ENCODE measurements at regions not wholly inside any gene's neighbourhood (a gene's known extent, or its start where the extent isn't known, plus 50 kb on each side); places are given as distances from the start of the nearest gene placed in this dataset.

DNA sequence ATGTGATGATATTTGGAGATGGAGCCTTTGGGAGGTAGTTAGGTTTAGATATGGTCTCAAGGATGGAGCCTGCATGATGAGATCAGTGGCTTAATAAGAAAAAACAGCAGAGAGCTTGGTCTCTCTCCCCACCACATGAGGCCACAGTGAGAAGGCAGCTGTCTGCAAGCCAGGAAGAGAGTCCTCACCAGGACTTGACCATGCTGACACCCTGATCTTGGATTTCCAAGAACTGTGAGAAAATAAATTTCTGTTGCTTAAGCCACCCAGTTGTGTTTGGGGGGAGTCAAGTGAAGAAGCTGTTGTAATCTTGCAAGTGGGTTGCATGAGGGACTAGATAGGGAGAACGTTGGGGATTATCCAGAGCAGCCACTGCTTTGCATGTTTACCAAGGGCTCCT lies 62.3 kb upstream of the TNFAIP8L3 start:
- H3K4me1 ChIP-seq (ENCODE audit: insufficient read depth, low read length): no peaks in the 10 kb centered on the region; the same call in 1 of the 2 replicates
- no peaks in the 10 kb centered on the region for H3K27me3 ChIP-seq (ENCODE audit: low read length)
- no peak overlapping the region for H3K27ac ChIP-seq (ENCODE audit: low read length)
- no peak overlapping the region for H3K4me3 ChIP-seq (ENCODE audit: low read length)
- no peak overlapping the region for H2AFZ ChIP-seq (ENCODE audit: low read length)
- POLR2A ChIA-PET (ENCODE audit: unreplicated experiment): no interaction called here
- no peaks in the 10 kb centered on the region for H3F3A ChIP-seq (ENCODE audit: low read length, unreplicated experiment)
- no peaks in the 10 kb centered on the region for H3K9me2 ChIP-seq (replicated peaks; ENCODE audit: low read length)
- DNase-seq (no peak), ATAC-seq (no peak)
- H3K79me2 ChIP-seq (ENCODE audit: low read length): no peaks in the 10 kb centered on the region
- no peaks in the 10 kb centered on the region for H4K20me1 ChIP-seq (ENCODE audit: low read length)
- H3K9me3 ChIP-seq (ENCODE audit: low read length): no peaks in the 10 kb centered on the region
- intact Hi-C loops (cut with micrococcal nuclease): no loop called here
- H3K9ac ChIP-seq (ENCODE audit: low read length): no peak overlapping the region
- CTCF ChIA-PET: no interaction called here
- no peaks in the 10 kb centered on the region for H3K36me3 ChIP-seq (ENCODE audit: low read depth, low read length)
- no TSS peak for BruUV-seq (replicated peaks)
- TF ChIP-seq, protein P1, sequence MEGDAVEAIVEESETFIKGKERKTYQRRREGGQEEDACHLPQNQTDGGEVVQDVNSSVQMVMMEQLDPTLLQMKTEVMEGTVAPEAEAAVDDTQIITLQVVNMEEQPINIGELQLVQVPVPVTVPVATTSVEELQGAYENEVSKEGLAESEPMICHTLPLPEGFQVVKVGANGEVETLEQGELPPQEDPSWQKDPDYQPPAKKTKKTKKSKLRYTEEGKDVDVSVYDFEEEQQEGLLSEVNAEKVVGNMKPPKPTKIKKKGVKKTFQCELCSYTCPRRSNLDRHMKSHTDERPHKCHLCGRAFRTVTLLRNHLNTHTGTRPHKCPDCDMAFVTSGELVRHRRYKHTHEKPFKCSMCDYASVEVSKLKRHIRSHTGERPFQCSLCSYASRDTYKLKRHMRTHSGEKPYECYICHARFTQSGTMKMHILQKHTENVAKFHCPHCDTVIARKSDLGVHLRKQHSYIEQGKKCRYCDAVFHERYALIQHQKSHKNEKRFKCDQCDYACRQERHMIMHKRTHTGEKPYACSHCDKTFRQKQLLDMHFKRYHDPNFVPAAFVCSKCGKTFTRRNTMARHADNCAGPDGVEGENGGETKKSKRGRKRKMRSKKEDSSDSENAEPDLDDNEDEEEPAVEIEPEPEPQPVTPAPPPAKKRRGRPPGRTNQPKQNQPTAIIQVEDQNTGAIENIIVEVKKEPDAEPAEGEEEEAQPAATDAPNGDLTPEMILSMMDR (conservative IDR thresholded peaks at IDR 0.05; ENCODE audit: low read depth, low read length): no peak
- TF ChIP-seq EZH2phosphoT487 (IDR thresholded peaks at IDR 0.05; ENCODE audit: borderline replicate concordance, low read length) (no peak), EZH2 (IDR thresholded peaks at IDR 0.05; ENCODE audit: low read length, unreplicated experiment) (no peak)
- H3K4me2 ChIP-seq (ENCODE audit: low read length): no peak overlapping the region

GRCh38 chr15:51155891-51156290 lies 61.2 kb upstream of the TNFAIP8L3 start:
- no peak for TF ChIP-seq EZH2phosphoT487 (IDR thresholded peaks at IDR 0.05; ENCODE audit: borderline replicate concordance, low read length)
- TF ChIP-seq EZH2 (IDR thresholded peaks at IDR 0.05; ENCODE audit: low read length, unreplicated experiment): no peak
- TF ChIP-seq, protein P1 (conservative IDR thresholded peaks at IDR 0.05; ENCODE audit: low read depth, low read length): no peak
- ChIA-PET POLR2A (ENCODE audit: unreplicated experiment) (no interaction called here), CTCF (no interaction called here)
- H3K27me3 ChIP-seq (ENCODE audit: low read length): no peaks in the 10 kb centered on the region
- no peak for DNase-seq
- ATAC-seq: no peak
- H3K9ac ChIP-seq (ENCODE audit: low read length): no peak overlapping the region
- H4K20me1 ChIP-seq (ENCODE audit: low read length): no peaks in the 10 kb centered on the region
- H3K36me3 ChIP-seq (ENCODE audit: low read depth, low read length): no peaks in the 10 kb centered on the region
- H3K27ac ChIP-seq (ENCODE audit: low read length): no peak overlapping the region
- no peak overlapping the region for H3K4me2 ChIP-seq (ENCODE audit: low read length)
- intact Hi-C loops (cut with micrococcal nuclease): no loop called here
- no peaks in the 10 kb centered on the region for H3K9me2 ChIP-seq (replicated peaks; ENCODE audit: low read length)
- H3K4me3 ChIP-seq (ENCODE audit: low read length): no peak overlapping the region
- no peaks in the 10 kb centered on the region for H3K9me3 ChIP-seq (ENCODE audit: low read length)
- no peaks in the 10 kb centered on the region for H3K79me2 ChIP-seq (ENCODE audit: low read length)
- no peaks in the 10 kb centered on the region; the same call in 1 of the 2 replicates for H3K4me1 ChIP-seq (ENCODE audit: insufficient read depth, low read length)
- no TSS peak for BruUV-seq (replicated peaks)
- no peaks in the 10 kb centered on the region for H3F3A ChIP-seq (ENCODE audit: low read length, unreplicated experiment)
- no peak overlapping the region for H2AFZ ChIP-seq (ENCODE audit: low read length)

GRCh38 chr15:51155016-51155580 lies 60.4 kb upstream of the TNFAIP8L3 start:
- Histone ChIP-seq H3K79me2 (ENCODE audit: low read length) (no peaks in the 10 kb centered on the region), H4K20me1 (ENCODE audit: low read length) (no peaks in the 10 kb centered on the region), H3K4me2 (ENCODE audit: low read length) (no peak overlapping the region), H3K36me3 (ENCODE audit: low read depth, low read length) (no peaks in the 10 kb centered on the region), H3K9me3 (ENCODE audit: low read length) (no peaks in the 10 kb centered on the region), H3K4me3 (ENCODE audit: low read length) (no peak overlapping the region), H3K27ac (ENCODE audit: low read length) (no peak overlapping the region), H3K4me1 (ENCODE audit: insufficient read depth, low read length) (no peaks in the 10 kb centered on the region; the same call in 1 of the 2 replicates), H3K9me2 (replicated peaks; ENCODE audit: low read length) (no peaks in the 10 kb centered on the region), H3K9ac (ENCODE audit: low read length) (no peak overlapping the region), H3K27me3 (ENCODE audit: low read length) (no peaks in the 10 kb centered on the region), H2AFZ (ENCODE audit: low read length) (no peak overlapping the region), H3F3A (ENCODE audit: low read length, unreplicated experiment) (no peaks in the 10 kb centered on the region)
- peak; percentile 42 for DNase-seq
- ATAC-seq: no peak
- BruUV-seq (replicated peaks): no TSS peak
- TF ChIP-seq EZH2 (IDR thresholded peaks at IDR 0.05; ENCODE audit: low read length, unreplicated experiment): no peak
- TF ChIP-seq, protein P1 (conservative IDR thresholded peaks at IDR 0.05; ENCODE audit: low read depth, low read length): no peak
- POLR2A ChIA-PET (ENCODE audit: unreplicated experiment): no interaction called here
- intact Hi-C loops (cut with micrococcal nuclease): no loop called here
- CTCF ChIA-PET: no interaction called here
